D721Med (cell line): ENCODE measurements at regions not wholly inside any gene's neighbourhood (a gene's known extent, or its start where the extent isn't known, plus 50 kb on each side); places are given as distances from the start of the nearest gene placed in this dataset.

Source experiments
- DNase-seq: peaks from one replicate; pipeline ENCODE4 v3.0.0; 2011; ENCODE audit warnings: low spot score; ENCODE audit not compliant: insufficient read length
- FAIRE-seq: peaks from 2 replicates; lab custom pipeline; 2011; peaks lifted over from hg19 to GRCh38; lab: Jason Lieb, UNC
- CTCF ChIP-seq: IDR thresholded peaks from 2 replicates; pipeline ENCODE4 v1.5.1; 2012; ENCODE audit warnings: mild to moderate bottlenecking, control low read depth; ENCODE audit not compliant: insufficient read depth; ENCODE audit errors: missing control alignments

DNA sequence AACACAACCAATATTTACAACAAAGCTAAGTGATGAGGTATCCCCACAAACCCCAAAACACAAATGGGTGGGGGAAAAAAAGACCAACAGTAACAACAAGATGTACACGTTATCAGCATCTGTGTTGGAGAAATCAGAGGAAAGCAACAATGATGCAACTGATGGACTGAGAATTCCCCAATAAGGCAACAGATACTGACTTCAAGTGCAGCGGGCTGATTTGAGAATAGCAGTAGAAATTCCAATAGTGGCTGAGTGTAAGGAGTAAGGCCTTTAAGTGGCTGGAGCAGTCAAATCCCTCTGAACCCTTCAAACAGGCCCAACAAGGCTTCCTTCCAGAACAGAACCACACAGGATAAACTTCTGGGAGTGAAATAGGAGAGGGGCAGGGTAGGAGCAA lies 97.6 kb downstream of the TM2D1 start:
- DNase-seq (no peak), FAIRE-seq (no peak)
- TF ChIP-seq CTCF = no peak

GRCh38 chr1:61626816-61627215 lies 98.1 kb downstream of the TM2D1 start:
- FAIRE-seq = no peak
- no peak for TF ChIP-seq CTCF
- no peak for DNase-seq

- FAIRE-seq (no peak), DNase-seq (no peak)
Observed at GRCh38 chr1:61623852-61624251, 101.1 kb downstream of the TM2D1 start.

DNA sequence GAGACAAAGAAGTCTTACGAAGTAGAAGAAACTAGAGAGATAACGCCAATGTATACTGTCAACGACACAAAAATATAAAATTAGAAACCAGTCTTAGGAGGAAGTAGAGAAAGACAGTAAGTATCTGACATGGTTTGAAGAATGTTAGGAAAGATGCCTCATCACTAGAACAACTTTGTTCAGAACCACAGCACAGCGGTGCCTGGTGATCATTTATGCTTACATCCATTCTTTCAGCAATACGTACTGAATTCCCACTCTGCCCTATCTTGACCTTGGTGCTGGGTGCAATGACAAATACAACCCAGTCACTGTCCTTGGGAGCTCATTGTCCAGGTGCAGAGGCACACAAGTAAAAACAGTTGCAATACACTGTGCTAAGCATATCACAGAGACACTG lies 104.4 kb downstream of the TM2D1 start:
- no peak for TF ChIP-seq CTCF
- FAIRE-seq (no peak), DNase-seq (no peak)

More at GRCh38 chr1:61623852-61624251, 101.1 kb downstream of the TM2D1 start:
- no peak for TF ChIP-seq CTCF

GRCh38 chr1:61618755-61619154 lies 106.2 kb downstream of the TM2D1 start:
- FAIRE-seq (no peak), DNase-seq (no peak)

GRCh38 chr1:61618193-61618592 lies 106.7 kb downstream of the TM2D1 start:
- no peak for TF ChIP-seq CTCF
- FAIRE-seq = no peak
- DNase-seq = no peak

More at GRCh38 chr1:61618755-61619154, 106.2 kb downstream of the TM2D1 start:
- TF ChIP-seq CTCF = no peak

GRCh38 chr1:61616830-61617229 lies 108.1 kb downstream of the TM2D1 start:
- FAIRE-seq (no peak), DNase-seq (no peak)
- TF ChIP-seq CTCF = no peak
